GM19238 (cell line): ENCODE measurements at regions not wholly inside any gene's neighbourhood (a gene's known extent, or its start where the extent isn't known, plus 50 kb on each side); places are given as distances from the start of the nearest gene placed in this dataset.

ENCODE experiments used
- DNase-seq: peaks from one replicate; pipeline ENCODE4 v3.0.0; 2011; ENCODE audit warnings: low spot score; ENCODE audit not compliant: insufficient read length

GRCh38 chr11:19407677-19408270, 167.0 kb upstream of the E2F8 start:
- no peak for DNase-seq

DNA sequence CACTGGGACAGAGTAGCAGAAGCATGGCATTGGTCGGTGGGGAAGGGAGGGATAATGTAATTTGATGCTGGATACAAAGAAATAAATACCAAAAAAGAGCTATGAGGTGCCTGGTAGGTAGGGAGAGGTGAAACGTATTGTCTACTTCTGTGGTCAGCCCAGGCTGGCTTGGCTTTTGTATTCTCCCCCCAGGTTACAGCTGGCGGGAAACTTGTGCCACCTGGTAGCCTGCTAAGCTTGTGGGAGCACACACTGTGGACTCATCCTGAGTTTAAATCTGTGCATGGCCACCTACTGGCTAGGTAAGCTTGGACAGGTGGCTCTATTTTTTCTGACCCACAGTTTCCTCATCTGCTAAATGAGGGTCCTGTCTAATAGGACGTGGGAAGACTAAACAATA, 165.2 kb upstream of the E2F8 start:
- DNase-seq, result no peak

DNA sequence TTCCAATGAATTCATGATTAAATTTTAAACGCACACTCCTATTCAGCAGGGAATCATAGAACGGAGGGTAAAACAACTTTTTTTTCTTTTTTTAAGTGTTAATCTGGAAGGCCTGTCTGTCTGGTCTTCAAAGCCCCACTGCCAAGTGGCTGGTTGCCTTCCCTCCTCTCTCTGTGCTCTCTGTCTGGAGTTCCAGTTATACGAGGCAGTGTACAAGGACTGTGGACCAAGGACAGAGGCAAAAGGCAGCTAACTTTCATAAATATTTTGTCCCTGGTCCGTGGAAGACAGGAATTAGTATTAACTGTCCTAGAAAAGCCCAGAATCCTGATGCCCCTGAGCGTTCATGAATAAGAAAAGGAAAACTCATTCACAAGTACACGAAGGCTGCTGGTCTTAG, 164.0 kb upstream of the E2F8 start:
- DNase-seq, result no peak

DNA sequence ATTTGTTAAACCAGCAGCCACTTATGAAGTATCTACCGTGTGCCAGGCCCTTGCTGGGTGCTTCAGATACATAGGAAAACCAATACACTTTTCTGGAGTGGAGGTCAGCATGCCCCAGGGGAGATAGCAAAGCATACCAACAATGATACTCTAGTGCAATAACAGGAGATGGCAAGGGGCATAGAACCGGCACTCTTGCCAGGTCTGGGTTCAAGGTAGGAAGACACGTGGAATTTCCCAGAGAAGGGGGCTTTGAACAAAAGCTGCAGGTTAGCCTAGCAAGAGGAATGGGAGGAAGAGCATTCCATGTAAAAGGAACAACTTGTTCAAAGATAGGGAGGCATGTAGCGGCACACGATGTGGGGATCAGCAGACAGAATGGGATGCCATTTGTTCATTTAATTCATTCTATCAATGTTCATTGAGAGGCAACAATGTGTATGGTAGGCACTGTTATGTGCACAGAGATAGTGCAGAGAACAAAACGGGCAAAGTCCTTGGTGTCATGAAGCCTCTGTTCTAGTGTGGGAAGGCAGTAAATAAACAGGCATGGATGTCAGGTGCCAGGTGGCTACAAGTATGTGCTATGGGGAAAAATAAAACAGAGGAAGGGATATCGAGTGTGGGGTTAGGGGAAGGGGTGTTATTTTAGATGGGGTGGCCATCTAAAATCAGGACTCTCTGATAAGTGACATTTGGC, 162.6 kb upstream of the E2F8 start:
- no peak for DNase-seq

DNA sequence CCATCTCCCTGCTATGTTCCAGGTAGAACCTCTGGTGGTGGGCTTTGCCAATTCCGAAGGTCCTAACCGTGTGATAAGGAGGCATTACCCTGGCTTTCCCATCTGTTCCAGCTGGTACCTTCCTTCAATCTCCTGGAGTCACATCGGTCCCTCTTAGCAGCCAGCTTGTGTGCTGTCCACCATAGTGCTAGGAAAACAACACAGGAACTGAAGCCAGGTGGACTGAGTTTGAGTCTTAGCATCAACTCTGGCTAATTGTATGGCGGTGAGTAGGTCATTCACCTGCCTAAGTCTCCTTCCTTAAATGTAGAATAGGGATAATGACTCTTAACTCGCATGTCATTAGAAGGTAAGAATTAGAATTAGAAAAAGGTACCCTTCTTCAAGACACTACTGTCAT, 159.6 kb upstream of the E2F8 start:
- no peak for DNase-seq

GRCh38 chr11:19398772-19399527, 158.2 kb upstream of the E2F8 start:
- DNase-seq, result no peak

GRCh38 chr11:19398273-19398672, 157.5 kb upstream of the E2F8 start:
- DNase-seq, result no peak

DNA sequence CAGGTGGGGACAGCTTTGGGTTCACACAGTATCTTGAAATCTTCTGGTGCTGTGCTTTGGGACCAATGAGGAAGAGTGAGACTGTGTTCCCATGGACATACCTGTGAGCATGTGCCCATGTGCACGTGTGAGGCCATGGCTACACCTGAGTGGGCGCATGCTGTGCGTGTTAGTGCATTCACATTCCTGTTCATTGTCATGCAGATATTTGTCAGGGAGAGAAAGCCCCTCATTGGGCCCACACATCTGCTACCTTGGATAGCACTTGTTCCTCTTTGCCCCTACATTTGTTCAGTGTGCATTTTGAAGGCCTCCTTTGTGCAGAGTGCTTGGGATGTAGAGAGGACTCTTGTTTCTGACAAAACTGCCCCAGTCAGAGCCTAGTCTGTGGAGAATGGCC, 154.3 kb upstream of the E2F8 start:
- DNase-seq, result no peak

GRCh38 chr11:19394525-19395016, 153.8 kb upstream of the E2F8 start:
- DNase-seq, result peak; percentile 20

DNA sequence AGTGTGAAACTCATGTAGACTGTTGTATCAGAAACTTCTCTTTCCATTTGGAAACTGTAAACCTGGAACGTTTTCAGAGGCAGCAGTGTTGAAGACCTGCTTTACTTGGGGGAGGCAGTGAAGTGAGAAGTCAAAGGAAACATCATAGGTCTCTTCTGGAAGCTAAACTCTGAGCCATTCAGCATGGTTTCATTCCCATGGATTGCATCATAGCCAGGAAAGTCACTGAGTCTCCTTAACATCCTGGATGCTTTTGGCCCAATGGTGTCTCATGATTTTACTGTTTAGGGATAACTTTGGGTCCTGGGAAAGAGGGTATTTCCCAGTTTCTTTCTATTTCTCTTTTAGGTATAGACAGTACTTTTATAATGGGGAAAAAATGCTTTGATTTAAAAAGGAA, 153.2 kb upstream of the E2F8 start:
- DNase-seq, result no peak

- DNase-seq, result no peak
Measured at GRCh38 chr11:19392847-19393518, 152.2 kb upstream of the E2F8 start.

GRCh38 chr11:19392321-19392720, 151.6 kb upstream of the E2F8 start:
- no peak for DNase-seq

DNA sequence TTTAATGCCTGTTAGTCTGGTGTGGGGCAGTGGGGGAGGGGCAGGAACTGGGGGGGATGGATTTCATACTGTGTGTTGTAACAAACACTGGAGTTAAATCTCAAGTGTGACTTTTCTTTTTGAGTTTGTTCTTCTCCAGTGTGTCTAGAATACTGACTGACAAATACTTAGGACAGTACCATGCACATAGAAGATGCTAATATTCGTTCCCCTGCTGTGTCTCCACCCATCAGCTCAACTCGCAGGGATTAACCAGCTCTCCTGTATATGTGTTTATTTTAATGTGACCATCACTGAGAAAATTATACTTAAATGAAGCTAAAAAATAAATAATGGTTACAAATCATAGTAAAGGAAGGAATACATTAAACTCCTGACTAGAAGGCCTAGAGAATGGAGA, 150.9 kb upstream of the E2F8 start:
- no peak for DNase-seq

- no peak for DNase-seq
Measured at GRCh38 chr11:19391026-19391425, 150.3 kb upstream of the E2F8 start.

DNA sequence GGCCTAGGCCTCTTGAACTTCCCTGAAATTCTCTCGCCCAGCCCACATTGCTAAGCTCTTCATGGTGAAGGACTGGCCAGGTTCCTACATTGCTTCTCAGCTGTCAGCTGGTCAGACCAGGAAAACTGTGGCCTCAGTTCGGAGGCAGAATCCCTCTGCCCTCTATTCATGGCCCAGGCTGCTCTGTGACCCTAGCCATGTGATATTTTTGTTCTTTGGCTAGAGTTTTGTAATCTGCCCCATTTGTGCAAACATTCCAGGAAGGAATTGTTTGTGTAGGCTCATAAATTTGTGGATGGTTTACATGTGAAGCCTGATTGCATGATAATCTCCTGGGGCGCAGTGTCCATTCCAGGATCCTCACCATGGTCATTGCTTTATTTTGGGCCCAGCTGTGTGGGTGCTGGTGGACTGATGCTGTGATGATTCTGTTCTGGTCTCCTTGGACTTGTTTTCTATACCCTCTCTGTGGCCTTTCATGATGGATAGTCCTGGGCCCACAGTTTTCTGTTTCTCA, 149.1 kb upstream of the E2F8 start:
- DNase-seq, result no peak

GRCh38 chr11:19382131-19382611, 141.4 kb upstream of the E2F8 start:
- DNase-seq, result no peak

DNA sequence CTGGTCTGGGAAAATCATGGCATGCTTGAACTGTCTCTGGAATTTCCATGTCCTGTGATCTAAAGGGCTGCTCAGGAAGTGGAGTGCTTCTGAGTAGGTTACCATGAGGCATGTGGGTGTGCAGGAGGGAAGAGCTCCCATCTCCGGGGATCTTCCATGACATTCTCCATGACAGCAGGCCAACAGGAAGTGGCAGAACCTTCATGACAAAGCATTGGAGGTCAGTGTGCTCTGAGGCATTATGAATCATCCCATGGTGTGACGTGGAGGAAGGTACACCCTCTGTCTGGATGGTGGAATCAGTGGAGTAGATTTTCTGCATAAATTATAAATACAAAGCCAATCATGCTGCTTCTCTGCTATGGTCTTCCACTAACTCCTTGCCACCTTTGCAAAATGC, 139.6 kb upstream of the E2F8 start:
- no peak for DNase-seq

GRCh38 chr11:19379465-19379864, 138.7 kb upstream of the E2F8 start:
- no peak for DNase-seq

GRCh38 chr11:19378814-19379213, 138.1 kb upstream of the E2F8 start:
- DNase-seq, result no peak

GRCh38 chr11:19377881-19378280, 137.1 kb upstream of the E2F8 start:
- no peak for DNase-seq

- no peak for DNase-seq
Measured at GRCh38 chr11:19375440-19375839, 134.7 kb upstream of the E2F8 start.

DNA sequence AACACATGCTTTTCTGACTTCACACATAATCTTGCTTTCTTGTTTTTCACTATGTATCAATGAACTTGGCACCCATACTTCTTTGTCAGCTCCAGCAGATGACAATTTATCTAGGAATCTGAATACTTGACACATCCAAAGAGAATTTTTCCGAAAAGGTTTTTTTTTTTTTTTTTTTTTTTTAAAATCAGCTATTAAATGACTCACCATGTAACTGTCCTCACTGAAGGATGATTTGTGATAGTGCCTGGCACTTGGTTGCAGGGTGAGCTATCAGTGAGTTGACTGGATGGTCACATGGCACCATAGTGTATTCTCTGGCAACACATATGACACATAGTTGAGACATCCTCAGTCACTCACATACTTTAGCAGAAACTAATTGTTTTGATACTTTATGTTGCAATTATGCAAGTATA, 133.4 kb upstream of the E2F8 start:
- DNase-seq, result no peak
